ENCODE measurements at regions not wholly inside any gene's neighbourhood (a gene's known extent, or its start where the extent isn't known, plus 50 kb on each side); places are given as distances from the start of the nearest gene placed in this dataset.

- TF ChIP-seq ZFX (IDR thresholded peaks at IDR 0.05; ENCODE audit: borderline replicate concordance) (no peak), CTCF (IDR thresholded peaks at IDR 0.05) (no peak)
These were observed 442.3 kb downstream of the PLPP3 start for GRCh38 chr1:56137090-56137489.

Data from 22Rv1 (cell line).